GM21825 (cell line): ENCODE measurements at regions not wholly inside any gene's neighbourhood (a gene's known extent, or its start where the extent isn't known, plus 50 kb on each side); places are given as distances from the start of the nearest gene placed in this dataset.

Source experiments
- ATAC-seq: cut with Tn5 transposase; IDR thresholded peaks from one replicate; pipeline ENCODE4 v1.9.1; 2021; ENCODE audit warnings: mild to moderate bottlenecking, moderate library complexity; ENCODE audit not compliant: unreplicated experiment

DNA sequence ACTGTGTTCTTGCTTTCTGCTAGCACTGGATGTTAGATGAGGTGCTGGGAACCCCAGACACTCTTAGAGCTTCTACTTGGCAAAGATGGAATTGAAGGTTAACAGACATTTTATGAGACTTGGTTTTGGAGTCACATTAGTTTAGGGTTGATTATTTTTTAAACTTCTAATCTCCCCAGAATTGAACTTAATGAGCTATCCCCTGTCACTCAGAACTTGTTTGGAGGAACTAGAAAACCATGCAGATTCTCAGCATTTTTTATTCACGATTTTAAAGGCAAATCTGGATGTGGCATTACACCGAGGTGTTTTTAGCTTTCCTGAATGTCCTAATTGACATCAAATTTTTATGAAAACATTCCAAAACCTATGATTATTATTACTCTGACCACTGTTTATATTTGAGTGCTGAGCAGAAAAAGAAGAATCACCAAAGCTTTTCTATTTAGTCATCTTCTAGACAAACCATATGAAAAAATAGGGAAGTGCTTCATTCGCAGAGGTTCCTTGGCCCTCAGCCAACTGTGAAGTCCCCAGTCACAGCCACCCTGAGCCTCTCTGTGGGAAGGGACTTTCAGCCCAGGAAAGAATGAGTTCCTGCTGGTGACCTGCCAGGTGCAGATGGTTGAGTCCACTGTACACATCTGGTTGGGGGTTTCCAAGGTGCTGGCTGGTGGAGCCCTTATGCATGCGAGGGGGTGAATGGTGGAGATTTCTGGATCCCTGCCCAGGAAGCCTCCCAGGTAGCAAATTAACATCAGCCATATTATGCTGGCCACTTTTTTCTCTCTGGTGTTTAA, 196.0 kb upstream of the TOPAZ1 start:
- peak; percentile 93 for ATAC-seq

DNA sequence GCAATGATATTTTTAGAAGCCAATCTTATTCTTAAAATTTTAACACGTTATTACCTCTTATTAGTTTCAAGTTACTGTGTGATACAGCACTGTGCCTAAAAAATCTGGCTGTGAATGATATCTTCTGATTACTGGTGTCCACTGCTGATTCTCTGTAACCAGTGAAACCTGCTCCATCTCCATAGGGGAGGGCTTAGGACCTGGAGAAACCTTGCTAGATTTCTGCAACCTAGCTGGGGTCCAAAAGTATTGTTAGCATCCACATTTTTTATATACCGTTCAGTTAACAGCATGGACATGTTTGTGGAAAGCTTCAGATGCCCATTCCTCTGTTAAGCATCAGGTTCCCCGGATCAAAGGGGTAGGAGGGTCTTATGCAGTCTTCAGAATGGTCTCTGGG, 193.9 kb upstream of the TOPAZ1 start:
- no peak for ATAC-seq

DNA sequence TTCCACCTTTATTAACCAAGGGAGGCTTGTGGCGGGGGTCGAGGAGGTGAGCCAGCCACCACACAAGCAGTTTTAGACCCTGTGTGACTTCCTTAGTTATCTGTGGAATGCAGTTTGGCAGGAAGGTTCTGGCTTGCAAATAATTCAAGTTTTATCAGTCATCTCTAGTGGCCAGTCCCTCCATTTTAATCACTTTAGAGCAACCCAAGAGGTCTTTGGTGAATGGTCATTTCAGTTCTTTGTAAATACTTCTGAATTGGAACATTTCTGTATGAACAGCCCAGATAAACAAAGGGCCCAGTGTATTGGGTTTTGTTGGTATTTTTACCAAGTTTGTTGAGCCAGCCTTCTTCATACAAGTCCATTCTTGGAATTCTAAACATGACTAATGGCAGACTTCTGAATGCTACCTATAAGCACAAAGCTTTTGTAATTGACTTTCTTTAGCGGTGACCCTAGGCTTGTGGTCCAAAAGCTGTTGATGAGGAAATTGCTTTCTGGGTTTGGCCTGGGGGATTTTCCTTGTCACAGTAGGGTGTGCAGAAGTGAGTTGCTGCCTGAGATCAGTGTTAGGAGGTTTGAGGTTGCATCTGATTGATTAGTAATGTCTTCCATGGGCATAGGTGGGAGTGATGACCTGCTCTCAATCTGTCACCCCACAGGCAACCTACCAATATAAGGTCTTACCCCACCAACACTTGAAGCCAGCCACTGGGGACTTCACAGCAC, 193.3 kb upstream of the TOPAZ1 start:
- ATAC-seq = no peak

DNA sequence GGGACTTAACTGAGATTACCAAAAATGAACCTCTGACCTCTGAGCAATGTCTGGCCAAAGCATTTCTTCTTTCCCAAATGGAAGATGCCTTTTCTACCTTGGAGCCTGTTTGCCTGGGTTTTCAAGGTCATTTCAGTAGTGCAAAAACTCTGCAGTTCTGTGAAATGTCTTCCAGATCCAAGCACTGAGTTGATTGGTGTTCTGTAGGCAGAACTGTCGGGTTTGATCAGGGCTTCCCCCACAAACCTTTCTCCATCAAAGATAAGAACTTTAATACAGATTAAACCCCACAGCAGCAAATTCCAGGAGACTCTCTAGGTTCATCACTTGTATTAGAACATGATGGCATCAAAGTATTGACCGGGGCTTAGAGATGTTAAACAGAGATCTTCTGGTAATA, 192.7 kb upstream of the TOPAZ1 start:
- ATAC-seq = no peak

DNA sequence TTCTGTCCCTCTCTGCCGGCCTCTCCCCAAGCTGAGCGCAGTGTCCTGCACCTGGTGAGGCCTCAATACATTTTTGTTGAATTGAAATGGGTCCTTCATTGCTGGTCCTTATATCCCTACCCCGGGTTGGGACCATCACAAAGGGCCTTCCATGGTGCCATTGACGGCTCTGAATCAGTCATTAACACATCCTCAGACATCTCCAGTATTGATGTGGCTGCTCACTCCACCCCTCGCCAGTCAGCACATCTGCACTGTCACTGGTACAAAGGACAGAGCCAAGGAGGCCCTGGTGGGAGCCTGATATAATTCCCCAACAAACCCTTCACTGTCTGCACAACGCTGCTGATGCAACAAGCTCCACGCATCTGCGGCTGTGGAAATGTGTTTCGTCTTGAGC, 191.6 kb upstream of the TOPAZ1 start:
- ATAC-seq = no peak

DNA sequence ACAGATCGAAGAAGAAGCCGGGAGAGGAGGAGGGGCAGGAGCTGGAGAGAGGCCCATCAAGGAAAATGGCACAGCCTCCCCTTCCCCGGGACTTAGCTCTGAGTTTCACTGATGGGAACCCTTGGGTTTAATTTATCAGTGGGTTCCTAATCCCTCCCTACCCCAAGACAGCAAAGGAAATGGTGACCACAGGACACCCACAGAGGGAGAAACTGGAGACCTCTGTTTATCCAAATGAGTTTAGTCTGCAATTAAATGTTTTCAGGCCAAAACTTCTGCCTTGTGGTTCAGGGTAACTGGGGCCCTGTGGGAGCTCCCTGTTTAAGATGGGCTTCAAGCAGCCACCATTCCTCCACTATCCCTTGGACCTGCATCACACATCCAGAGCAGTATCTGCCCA, 190.8 kb upstream of the TOPAZ1 start:
- ATAC-seq = no peak

DNA sequence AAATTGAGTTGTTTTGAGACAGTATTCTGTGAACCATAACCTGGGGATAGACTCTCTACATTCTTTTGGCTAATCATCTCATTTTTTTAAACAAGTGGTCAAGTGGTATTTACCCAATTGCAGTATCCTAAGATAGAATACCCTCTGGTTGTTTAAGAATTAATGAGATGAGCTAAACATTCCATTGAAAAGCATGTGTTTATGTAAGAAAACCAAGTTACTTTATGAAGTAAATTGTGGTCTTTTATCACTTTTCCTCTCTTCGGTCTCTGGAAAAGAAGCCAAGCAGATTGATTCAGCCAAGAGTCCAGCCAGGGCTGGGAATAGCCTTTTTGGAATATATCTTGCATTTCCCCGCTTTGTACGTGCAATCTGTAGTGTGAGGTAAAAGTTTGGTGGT, 185.7 kb upstream of the TOPAZ1 start:
- no peak for ATAC-seq

DNA sequence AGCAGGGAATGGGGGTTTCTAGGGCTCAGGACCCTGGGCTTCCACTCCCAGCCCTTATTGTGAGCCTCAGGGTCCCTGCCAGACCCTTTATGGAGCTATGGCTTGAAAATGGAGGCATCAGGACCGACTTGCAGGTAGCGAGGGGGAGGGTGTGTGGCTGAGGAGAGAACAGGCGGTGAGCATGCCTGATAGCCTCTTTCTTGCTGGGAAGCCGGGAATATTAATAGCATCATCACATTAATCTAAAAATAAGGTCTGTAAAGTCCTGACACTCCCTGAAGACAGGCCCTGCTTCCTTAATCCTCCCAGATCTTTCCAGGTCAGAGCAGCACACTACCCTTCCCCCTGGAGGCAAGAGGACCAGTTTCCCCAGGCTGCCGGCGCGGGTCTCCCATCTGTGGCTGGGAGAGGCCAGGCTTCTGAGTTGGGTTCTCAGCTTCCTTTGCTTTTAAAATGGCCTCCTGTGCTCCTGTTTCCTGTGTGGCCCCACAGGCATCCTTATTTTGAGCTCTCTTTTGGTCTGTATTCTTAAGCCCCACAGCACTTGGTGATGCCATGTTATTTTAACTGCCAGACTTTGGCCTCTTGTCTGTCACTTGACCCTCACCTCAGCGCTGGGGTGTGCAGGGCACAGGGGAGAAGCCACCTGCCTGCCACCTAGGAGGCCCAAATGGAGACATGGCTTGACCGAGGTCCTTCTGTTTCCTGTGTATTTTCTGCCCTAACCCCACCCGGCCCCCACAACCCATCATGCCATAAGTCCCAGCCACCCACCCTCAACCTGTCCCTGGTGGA, 185.0 kb upstream of the TOPAZ1 start:
- ATAC-seq = no peak

DNA sequence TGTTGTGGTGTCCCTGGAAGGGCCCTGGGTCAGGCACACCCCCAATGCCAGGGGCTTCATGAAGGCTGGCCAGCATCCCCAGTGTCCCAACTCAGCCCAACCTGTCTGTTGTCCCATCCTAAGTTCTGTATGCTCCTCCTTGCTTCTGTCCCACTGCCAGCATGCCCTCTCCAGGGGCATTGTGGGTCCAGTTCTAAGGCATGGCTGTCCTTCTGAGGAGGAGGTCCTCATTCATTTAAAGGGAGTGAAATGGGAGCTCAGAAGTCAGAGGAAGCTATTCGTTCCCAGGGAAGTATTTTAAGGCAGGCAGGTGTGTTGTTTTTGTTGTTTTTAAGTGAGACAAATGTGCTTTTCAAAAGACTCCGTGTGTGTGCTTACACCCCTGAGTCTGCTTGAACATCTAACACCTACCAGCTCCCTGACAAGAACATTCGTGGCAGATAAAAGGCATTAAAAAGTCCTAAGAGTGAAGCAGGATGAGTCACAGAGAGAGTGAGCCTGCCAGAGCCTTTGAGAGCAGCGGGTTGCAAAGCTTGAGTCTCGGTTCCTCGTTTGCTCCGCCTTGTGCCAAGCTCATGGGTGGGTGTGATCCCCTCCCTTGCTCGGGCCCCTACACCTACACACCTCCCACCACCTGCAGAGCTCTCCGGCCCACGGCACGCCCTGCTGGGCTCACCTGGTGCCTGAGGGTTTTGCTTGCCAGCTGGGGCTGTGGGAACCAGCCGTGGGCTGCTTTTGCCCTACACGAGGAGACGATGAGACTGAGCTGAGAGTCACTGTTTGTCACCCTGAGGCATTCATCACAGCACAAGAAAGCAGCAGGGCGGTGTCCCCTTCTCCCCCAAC, 183.4 kb upstream of the TOPAZ1 start:
- ATAC-seq = peak; percentile 88

DNA sequence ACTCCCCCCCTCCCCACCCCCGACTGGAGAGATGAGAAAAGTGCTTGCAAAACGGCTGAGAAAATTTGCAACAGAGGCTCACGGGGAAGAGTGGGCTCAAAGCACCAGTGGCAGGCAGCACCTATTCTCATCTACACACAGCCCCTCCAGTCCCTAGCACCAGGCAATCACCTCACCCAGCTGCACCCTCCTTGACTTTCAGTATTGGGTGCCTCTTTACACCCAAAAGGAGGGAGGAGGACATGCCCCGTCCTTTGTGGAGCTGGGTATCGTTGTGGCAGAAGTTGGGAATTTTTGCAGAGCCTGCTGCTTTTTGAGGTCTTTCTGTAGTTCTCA, 182.8 kb upstream of the TOPAZ1 start:
- ATAC-seq = no peak

DNA sequence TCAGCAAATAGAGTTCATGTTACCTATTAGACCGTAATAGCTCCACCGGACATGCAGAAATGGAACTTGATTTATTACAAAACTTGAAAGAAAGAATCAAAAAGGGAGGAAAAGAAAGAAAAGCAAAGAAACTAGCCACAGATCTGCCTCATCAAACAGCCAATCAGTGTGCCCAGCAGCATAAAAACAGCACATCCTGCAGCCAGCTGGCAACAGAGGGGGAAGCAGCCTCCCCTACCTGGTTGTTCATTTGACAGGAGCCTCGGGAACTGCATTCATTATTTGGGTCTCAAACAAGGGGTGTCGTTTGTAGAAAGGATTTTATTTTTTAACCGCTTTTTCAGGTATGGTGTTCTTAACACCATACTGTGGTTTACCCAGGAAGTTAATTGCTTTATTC, 181.5 kb upstream of the TOPAZ1 start:
- ATAC-seq = no peak

DNA sequence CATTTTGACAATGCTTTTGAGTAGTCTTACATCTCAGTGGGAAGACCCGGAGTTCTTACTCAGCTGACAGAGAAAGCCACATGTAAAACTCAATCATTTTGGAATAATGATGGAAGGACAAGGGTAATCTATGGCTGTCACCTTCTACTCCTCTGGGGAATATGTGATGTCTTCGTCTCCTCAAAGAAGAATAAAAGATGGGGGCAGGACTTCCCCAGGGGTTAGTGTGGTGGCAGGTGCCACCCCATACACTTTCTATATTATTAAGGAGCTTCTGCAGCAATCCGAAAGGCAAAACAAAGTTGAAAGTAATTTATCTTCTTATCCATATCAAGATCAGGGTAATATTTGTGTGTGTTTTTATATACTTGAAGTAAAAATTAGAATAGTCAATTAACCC, 180.4 kb upstream of the TOPAZ1 start:
- no peak for ATAC-seq

DNA sequence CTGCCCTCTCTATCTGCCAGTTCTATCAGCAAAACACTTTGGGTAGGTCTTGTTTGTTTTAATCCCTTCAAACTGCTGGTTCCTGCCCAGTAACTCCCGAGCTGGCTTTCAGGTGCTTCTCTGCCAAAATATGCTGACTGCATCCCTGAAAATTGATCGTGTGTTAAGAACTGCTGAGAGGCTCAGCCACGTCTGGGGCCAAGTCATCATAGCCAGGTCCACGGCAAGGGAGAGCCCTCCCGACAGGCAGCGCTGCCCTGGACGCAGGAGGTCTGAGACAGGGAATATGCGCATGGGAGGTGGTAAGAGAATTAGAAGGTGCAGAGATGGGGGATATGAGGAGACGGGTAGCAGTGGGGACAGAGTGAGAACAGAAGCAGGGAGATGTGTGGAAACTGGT, 179.7 kb upstream of the TOPAZ1 start:
- ATAC-seq = no peak

DNA sequence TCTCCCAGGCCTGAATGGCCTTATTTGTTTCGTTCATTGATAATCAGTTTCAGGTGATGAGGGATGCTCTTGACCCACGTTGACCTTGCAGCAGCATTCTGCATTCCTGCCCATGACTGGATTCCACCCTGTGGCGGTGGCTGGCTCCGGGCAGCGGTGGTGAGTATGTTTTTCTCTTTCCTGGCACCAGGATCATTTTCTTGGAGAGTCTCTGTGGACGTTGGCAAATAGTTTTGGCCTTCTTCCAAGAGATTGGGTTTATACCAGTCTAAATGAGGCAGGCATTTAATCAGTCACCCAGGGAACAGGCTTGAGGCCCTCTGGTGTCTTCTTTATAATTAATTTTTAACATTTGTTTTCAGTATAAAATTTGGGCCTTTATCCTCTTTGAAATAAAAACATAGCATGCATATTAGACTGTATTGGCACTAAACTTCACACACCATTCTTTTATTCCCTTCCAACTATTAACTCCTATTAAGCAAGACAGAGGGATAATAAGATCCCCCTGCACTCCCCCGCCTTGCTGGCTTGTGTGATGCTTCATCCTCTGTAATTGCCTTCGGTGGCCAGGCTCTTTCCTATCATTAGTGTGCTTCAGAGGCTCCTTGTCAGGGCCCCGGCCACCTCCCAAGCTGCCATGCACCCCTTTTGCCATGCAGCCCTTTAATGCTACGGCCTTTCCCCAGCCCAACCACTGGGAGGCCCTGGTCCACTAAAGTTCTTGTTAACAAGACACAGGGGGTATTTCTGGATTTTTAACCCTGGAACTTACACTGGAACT, 176.2 kb upstream of the TOPAZ1 start:
- ATAC-seq = no peak

DNA sequence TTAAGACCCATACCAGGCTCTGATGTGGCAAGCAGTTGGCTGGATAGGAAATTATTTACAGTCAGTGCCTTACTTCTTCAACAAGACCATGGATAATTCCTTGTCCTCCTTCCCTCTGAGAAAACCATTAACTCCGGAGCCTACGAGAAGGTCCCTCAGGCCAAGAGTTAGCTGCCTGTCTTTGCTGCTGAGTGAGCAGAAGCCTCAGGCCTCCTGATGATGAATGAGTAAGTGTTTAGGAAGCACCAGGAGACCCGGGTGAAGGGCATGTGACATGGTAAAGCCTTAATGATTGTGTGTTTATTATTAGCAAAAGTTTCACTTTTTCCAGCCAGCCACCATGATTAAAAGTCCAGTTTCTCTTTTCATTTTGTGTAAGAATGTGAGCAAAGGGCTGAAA, 174.9 kb upstream of the TOPAZ1 start:
- no peak for ATAC-seq

DNA sequence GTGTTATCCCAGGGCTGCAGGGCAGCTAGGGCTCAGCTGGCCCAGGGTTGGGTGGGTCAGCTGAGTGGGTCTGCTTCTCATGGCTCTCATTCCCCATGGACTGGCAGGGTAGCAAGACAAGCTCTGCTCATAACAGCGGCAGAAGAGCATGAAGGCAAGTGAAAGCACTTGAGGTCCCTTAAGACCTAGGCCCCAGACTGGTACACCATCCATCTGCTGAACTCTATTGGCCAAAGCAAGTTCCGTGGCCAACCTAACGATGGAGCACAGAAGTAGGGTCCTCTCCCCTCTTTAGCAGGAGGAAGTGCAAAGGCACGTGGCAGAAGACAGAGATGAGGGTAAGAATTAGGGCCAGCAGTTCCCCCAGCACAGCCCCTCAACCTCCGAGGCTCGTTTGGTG, 174.3 kb upstream of the TOPAZ1 start:
- no peak for ATAC-seq

DNA sequence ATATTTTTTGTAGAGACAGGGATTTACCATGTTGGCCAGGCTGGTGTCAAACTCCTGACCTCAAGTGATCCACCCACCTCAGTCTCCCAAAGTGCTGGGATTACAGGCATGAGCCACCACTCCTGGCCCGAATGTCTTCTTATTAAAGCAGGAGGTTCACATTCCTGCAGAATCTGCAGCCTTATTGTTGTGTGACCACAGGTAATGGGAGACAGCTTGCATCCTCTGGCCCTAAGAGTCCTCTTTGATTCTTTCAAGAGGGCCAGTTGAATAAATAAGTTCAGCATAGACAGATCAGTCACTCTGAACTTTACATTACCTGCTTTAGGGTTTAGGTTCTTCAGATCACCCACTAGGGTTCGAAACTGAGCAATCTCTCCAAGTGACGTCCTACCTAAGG, 172.9 kb upstream of the TOPAZ1 start:
- no peak for ATAC-seq

DNA sequence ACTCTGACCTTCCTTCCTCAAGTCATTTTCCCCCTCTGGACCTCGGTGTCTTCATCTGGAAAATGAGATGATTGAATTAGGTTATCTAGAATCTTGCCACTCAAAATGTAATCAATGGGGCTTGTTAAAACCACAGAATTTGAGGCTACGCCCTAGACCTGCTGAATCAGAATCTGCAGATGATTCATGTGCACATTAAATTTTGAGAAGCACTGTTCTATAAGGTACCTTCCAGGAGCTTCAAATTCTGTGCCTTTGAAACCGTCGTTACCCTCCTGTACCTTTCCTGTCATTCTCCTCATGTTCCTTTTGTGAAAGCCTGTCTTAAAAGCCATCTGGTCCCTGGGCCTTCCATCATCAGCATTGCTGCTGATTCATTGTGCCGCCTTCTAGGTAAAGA, 172.4 kb upstream of the TOPAZ1 start:
- ATAC-seq = no peak

DNA sequence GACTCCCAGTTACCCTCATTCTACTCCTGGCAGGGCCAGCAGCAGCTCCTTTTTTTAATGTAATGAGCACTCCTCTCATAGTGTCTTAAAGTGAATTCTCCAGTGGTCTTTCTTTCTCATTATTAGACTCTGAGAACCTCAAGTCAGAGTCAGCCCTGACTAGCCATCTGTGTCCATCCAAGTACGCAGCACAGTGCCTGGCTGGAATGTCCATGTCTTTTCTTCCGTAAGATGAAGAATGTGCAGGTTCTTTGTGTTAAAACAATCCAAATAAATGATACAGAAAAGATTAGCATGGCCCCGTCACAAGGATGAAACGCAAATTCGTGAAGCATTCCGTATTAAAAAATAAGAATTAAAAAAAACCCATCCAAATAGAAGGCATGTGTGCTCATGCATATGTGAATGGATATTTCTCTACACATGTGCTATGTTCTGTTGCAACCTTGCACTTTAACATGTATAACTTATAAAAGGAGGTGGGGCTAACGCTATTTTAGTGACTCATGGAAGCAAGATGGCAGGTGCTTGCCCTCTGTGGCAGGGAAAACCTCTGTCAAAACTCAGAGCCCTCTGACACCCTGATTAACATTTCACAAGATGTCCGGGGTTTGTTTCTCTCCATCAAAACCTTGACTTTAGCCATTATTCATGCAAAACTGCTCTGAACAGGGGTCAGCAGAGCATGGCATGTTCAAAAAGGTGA, 170.7 kb upstream of the TOPAZ1 start:
- no peak for ATAC-seq
